ENCODE measurements at regions not wholly inside any gene's neighbourhood (a gene's known extent, or its start where the extent isn't known, plus 50 kb on each side); places are given as distances from the start of the nearest gene placed in this dataset.

- TF ChIP-seq YY1 (IDR thresholded peaks at IDR 0.05; ENCODE audit: insufficient read depth, insufficient read length) (no peak), ZNF274 (IDR thresholded peaks at IDR 0.05; ENCODE audit: low read depth, low read length) (no peak), SUZ12 (IDR thresholded peaks at IDR 0.05; ENCODE audit: extremely low read depth, insufficient read depth, insufficient read length) (no peak)
Observed at GRCh38 chr4:72629540-72629939, 60.5 kb upstream of the ADAMTS3 start.
